ENCODE measurements at regions not wholly inside any gene's neighbourhood (a gene's known extent, or its start where the extent isn't known, plus 50 kb on each side); places are given as distances from the start of the nearest gene placed in this dataset.

DNA sequence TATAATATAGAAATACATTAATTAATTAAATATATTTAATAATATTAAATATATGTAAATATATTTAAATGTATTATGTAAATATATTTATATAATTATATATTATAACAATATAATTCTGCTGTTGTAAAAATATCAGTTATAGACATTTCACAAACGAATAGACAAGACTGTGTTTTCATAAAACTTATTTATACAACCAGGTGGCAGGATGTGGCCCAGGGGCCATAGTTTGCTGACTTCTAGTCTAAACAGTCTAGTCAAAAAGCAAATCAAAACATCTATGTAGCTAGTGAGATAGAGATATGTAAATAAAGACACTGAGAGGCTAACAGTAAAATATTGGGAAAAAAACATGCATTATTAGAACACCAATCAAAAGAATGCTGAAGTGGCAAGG lies 136.4 kb downstream of the TBXT start:
- H3K4me3 ChIP-seq: no peak overlapping the region
- TF ChIP-seq, protein P1, sequence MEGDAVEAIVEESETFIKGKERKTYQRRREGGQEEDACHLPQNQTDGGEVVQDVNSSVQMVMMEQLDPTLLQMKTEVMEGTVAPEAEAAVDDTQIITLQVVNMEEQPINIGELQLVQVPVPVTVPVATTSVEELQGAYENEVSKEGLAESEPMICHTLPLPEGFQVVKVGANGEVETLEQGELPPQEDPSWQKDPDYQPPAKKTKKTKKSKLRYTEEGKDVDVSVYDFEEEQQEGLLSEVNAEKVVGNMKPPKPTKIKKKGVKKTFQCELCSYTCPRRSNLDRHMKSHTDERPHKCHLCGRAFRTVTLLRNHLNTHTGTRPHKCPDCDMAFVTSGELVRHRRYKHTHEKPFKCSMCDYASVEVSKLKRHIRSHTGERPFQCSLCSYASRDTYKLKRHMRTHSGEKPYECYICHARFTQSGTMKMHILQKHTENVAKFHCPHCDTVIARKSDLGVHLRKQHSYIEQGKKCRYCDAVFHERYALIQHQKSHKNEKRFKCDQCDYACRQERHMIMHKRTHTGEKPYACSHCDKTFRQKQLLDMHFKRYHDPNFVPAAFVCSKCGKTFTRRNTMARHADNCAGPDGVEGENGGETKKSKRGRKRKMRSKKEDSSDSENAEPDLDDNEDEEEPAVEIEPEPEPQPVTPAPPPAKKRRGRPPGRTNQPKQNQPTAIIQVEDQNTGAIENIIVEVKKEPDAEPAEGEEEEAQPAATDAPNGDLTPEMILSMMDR (IDR thresholded peaks at IDR 0.05; ENCODE audit: borderline replicate concordance): no peak
- no peaks in the 10 kb centered on the region for H3K9me3 ChIP-seq (replicated peaks)
- no peak for DNase-seq
- intact Hi-C loops (cut with micrococcal nuclease): no loop called here
- H3K27me3 ChIP-seq (ENCODE audit: low read depth): peaks cover 9% of the 10 kb centered on the region
- H3K36me3 ChIP-seq: no peaks in the 10 kb centered on the region
- peaks cover 10% of the 10 kb centered on the region for H3K4me1 ChIP-seq
- no peak overlapping the region for H3K27ac ChIP-seq (replicated peaks)

- Histone ChIP-seq H3K4me3 (no peak overlapping the region), H3K9me3 (replicated peaks) (no peaks in the 10 kb centered on the region), H3K36me3 (no peaks in the 10 kb centered on the region), H3K27ac (replicated peaks) (no peak overlapping the region), H3K4me1 (peaks cover 10% of the 10 kb centered on the region), H3K27me3 (ENCODE audit: low read depth) (peaks cover 9% of the 10 kb centered on the region)
- intact Hi-C loops (cut with micrococcal nuclease): no loop called here
- DNase-seq: no peak
- TF ChIP-seq, protein P1 (IDR thresholded peaks at IDR 0.05; ENCODE audit: borderline replicate concordance): no peak
Measured at GRCh38 chr6:166029506-166029905, 138.1 kb downstream of the TBXT start.

- H3K36me3 ChIP-seq: no peaks in the 10 kb centered on the region
- TF ChIP-seq, protein P1 (IDR thresholded peaks at IDR 0.05; ENCODE audit: borderline replicate concordance): no peak
- intact Hi-C loops (cut with micrococcal nuclease): no loop called here
- no peak overlapping the region for H3K27ac ChIP-seq (replicated peaks)
- H3K4me1 ChIP-seq: peaks cover 4% of the 10 kb centered on the region
- H3K9me3 ChIP-seq (replicated peaks): no peaks in the 10 kb centered on the region
- H3K27me3 ChIP-seq (ENCODE audit: low read depth): peaks cover 9% of the 10 kb centered on the region
- no peak for DNase-seq
- H3K4me3 ChIP-seq: no peak overlapping the region
Measured at GRCh38 chr6:166027761-166028160, 139.9 kb downstream of the TBXT start.

DNA sequence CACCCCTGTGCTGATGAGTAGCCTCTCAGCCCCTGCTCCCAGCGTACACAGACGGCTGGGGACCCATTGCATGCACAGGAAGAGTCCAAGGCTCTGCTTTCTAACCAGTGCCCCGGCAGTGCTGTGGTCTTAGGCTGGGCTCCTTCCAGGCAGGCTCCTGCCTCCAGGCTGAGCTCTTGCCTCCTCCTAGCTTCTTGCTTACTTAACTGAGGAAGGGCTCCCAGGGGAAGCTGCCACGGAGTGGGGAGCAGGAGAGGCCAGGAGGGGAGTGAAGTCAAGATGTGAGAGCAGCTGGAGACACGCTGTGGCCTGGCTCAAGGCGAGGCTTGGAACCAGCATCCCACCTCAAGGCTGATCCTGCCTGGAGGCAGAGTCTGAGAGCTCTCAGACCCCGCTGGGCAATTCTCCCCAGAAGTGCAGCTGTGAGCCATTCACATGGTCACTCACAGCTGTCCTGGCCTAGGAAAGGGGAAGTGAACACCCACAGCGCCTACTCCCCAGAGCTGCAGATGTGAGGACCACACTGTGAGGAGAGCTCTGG lies 141.0 kb downstream of the TBXT start:
- Histone ChIP-seq H3K36me3 (no peaks in the 10 kb centered on the region), H3K9me3 (replicated peaks) (peaks cover 3% of the 10 kb centered on the region), H3K4me1 (no peaks in the 10 kb centered on the region), H3K27me3 (ENCODE audit: low read depth) (peaks cover 9% of the 10 kb centered on the region), H3K4me3 (no peak overlapping the region), H3K27ac (replicated peaks) (no peak overlapping the region)
- TF ChIP-seq, protein P1 (IDR thresholded peaks at IDR 0.05; ENCODE audit: borderline replicate concordance): no peak
- DNase-seq: peak; percentile 69
- intact Hi-C loops (cut with micrococcal nuclease): no loop called here

- TF ChIP-seq, protein P1 (IDR thresholded peaks at IDR 0.05; ENCODE audit: borderline replicate concordance): no peak
- DNase-seq: peak; percentile 36
- Histone ChIP-seq H3K27ac (replicated peaks) (no peak overlapping the region), H3K9me3 (replicated peaks) (peaks cover 10% of the 10 kb centered on the region), H3K36me3 (no peaks in the 10 kb centered on the region), H3K27me3 (ENCODE audit: low read depth) (peaks cover 9% of the 10 kb centered on the region), H3K4me3 (no peak overlapping the region), H3K4me1 (no peaks in the 10 kb centered on the region)
- intact Hi-C loops (cut with micrococcal nuclease): no loop called here
Measured at GRCh38 chr6:166025149-166025898, 142.3 kb downstream of the TBXT start.

Measured in left ventricle myocardium inferior (tissue), 1 donor.